Adrenal gland (tissue), 9 donors: ENCODE measurements at regions not wholly inside any gene's neighbourhood (a gene's known extent, or its start where the extent isn't known, plus 50 kb on each side); places are given as distances from the start of the nearest gene placed in this dataset.

Experiments used
- DNase-seq, 7 donors: peaks; one replicate each; pipeline ENCODE4 v3.0.0-alpha.2; 2019 to 2020
- H3K27ac ChIP-seq, 5 donors: fragments of 200-600 bp; sonication (generic) in 4 of 5; 1 replicate in 3 of 5; 2 replicates in 2 of 5; pipeline versions ENCODE4 v1.5.1 to v1.8.0; 2016 to 2020; ENCODE audit warnings: mild to moderate bottlenecking in 1 of 5
- H3K27me3 ChIP-seq: fragments of 200-600 bp; 2 replicates; pipeline ENCODE4 v1.8.0; 2021
- H3K36me3 ChIP-seq, 2 donors: fragments of 200-600 bp; replicated peaks in 1 of 2; 1 replicate in 1 of 2; 2 replicates in 1 of 2; pipeline versions ENCODE4 v1.5.1 to v1.8.0; 2018 to 2022
- H3K4me1 ChIP-seq, 2 donors: fragments of 200-600 bp; replicated peaks in 1 of 2; 1 replicate in 1 of 2; 2 replicates in 1 of 2; pipeline versions ENCODE4 v1.5.1 to v1.8.0; 2018 to 2021
- H3K4me3 ChIP-seq, 4 donors: fragments of 200-600 bp; sonication (generic) in 3 of 4; one replicate each; pipeline ENCODE4 v1.5.1; 2016 to 2018
- H3K9me3 ChIP-seq, 3 donors: fragments of 200-600 bp; sonication (generic) in 1 of 3; replicated peaks in 1 of 3; 1 replicate in 2 of 3; 2 replicates in 1 of 3; pipeline versions ENCODE4 v1.5.1 to v1.8.0; 2016 to 2021
- CTCF ChIP-seq, 6 experiments: fragments of 450-650 bp in 4 of 6; fragments of 200-600 bp in 2 of 6; sonication (generic) in 1 of 6; IDR thresholded peaks; 1 replicate in 5 of 6; 2 replicates in 1 of 6; pipeline versions ENCODE4 v1.5.1 to v1.8.0; 2016 to 2021; ENCODE audit warnings: antibody characterized with exemption in 6 of 6, mild to moderate bottlenecking in 2 of 6, moderate library complexity in 1 of 6
- POLR2A ChIP-seq, 2 donors: fragments of 450-650 bp; IDR thresholded peaks; one replicate each; pipeline ENCODE4 v1.6.1; 2017; ENCODE audit warnings: antibody characterized with exemption in 2 of 2, mild to moderate bottlenecking in 2 of 2, moderate library complexity in 1 of 2
- WGBS, 4 donors: extraction: QIAGEN DNeasy Blood & Tissue Kit in 2 of 4; methylation state at CpG; one replicate each; pipeline versions ENCODE4 v1.1.5 to v1.1.7; 2013 to 2017; 5-methylcytosine and 5-hydroxymethylcytosine counted together
- intact Hi-C, 2 donors: fragments of 100-400 bp; cut with DNase I; formaldehyde crosslinking; loops; one replicate each; pipeline versions ENCODE4 v1.14.1 to v1.15.0; 2022 to 2023
- donor health status: healthy with polysubstance abuse.
- donor health status: Bipolar disorder and iron deficiency.
- donor health status: DM: yes; HTN: yes; CAD: no.
- donor health status: DM: no; HTN: no; CAD: no.
- donor health status: DM: no; HTN: no; CAD: no.

GRCh38 chr3:31434819-31435218, 97.9 kb upstream of the STT3B start:
- Histone ChIP-seq H3K36me3 (no peaks in the 10 kb centered on the region), H3K4me1 (peaks cover 1 to 9% of the 10 kb centered on the region in 2 donors), H3K27me3 (no peaks in the 10 kb centered on the region), H3K9me3 (no peaks in the 10 kb centered on the region), H3K27ac (no peak overlapping the region), H3K4me3 (no peak overlapping the region)
- WGBS, 4 donors: 88 to 98% (median 92%) methylated on average over 1 of the region's 1 CpG
- intact Hi-C loops: no loop called here
- TF ChIP-seq POLR2A (IDR thresholded peaks at IDR 0.05) (no peak), CTCF (IDR thresholded peaks at IDR 0.05) (no peak)
- no peak for DNase-seq

GRCh38 chr3:31436830-31437229, 95.9 kb upstream of the STT3B start:
- 91 to 100% (median 96%) methylated on average over 1 of the region's 1 CpG for WGBS, 4 donors

GRCh38 chr3:31438742-31439141, 94.0 kb upstream of the STT3B start:
- TF ChIP-seq CTCF (IDR thresholded peaks at IDR 0.05): no peak
- TF ChIP-seq POLR2A (IDR thresholded peaks at IDR 0.05): no peak
- H3K9me3 ChIP-seq: no peaks in the 10 kb centered on the region
- no peaks in the 10 kb centered on the region for H3K36me3 ChIP-seq
- H3K4me1 ChIP-seq: peaks cover 10 to 14% of the 10 kb centered on the region in 2 donors
- intact Hi-C loops: no loop called here
- 44 to 83% (median 64%) methylated on average over 2 of the region's 2 CpGs for WGBS, 4 donors
- H3K27ac ChIP-seq: no peak overlapping the region
- H3K4me3 ChIP-seq: no peak overlapping the region
- H3K27me3 ChIP-seq: no peaks in the 10 kb centered on the region
- DNase-seq: no peak

More at GRCh38 chr3:31436830-31437229, 95.9 kb upstream of the STT3B start:
- Histone ChIP-seq H3K4me3 (no peak overlapping the region), H3K27me3 (no peaks in the 10 kb centered on the region), H3K36me3 (no peaks in the 10 kb centered on the region), H3K27ac (no peak overlapping the region), H3K4me1 (peaks cover 10 to 20% of the 10 kb centered on the region in 2 donors), H3K9me3 (no peaks in the 10 kb centered on the region)
- intact Hi-C loops: no loop called here
- no peak for DNase-seq
- TF ChIP-seq CTCF (IDR thresholded peaks at IDR 0.05) (no peak), POLR2A (IDR thresholded peaks at IDR 0.05) (no peak)

- intact Hi-C loops: no loop called here
- Histone ChIP-seq H3K27me3 (no peaks in the 10 kb centered on the region), H3K9me3 (no peaks in the 10 kb centered on the region), H3K27ac (peak overlapping the region in 1 of 5 donors; percentile 14), H3K36me3 (no peaks in the 10 kb centered on the region), H3K4me3 (no peak overlapping the region), H3K4me1 (peaks cover 10 to 14% of the 10 kb centered on the region in 2 donors)
- 9 to 27% (median 14%) methylated on average over 3 of the region's 3 CpGs for WGBS, 4 donors
- no peak for DNase-seq
- TF ChIP-seq CTCF (IDR thresholded peaks at IDR 0.05) (no peak), POLR2A (IDR thresholded peaks at IDR 0.05) (no peak)
Measured at GRCh38 chr3:31439890-31440750, 92.6 kb upstream of the STT3B start.
